ENCODE measurements at regions not wholly inside any gene's neighbourhood (a gene's known extent, or its start where the extent isn't known, plus 50 kb on each side); places are given as distances from the start of the nearest gene placed in this dataset.

DNA sequence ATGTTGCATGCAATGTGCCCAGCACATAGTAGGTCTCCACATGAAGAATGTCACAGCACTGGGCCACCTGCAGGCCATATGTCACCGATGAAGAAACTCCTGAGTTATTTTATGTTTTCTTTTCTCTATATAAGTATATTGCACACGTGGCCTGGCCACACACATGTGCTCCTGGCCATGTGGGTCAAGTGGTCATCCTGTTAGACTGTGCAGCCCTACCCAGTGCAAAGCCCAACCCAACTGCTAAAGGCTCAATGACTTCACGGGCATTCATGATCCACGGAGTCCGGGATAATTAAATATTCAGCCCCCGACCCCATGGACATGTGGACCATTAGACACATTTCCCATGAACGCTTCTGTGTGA is 163.2 kb downstream of the TEX29 start:
- TF ChIP-seq, protein P1, sequence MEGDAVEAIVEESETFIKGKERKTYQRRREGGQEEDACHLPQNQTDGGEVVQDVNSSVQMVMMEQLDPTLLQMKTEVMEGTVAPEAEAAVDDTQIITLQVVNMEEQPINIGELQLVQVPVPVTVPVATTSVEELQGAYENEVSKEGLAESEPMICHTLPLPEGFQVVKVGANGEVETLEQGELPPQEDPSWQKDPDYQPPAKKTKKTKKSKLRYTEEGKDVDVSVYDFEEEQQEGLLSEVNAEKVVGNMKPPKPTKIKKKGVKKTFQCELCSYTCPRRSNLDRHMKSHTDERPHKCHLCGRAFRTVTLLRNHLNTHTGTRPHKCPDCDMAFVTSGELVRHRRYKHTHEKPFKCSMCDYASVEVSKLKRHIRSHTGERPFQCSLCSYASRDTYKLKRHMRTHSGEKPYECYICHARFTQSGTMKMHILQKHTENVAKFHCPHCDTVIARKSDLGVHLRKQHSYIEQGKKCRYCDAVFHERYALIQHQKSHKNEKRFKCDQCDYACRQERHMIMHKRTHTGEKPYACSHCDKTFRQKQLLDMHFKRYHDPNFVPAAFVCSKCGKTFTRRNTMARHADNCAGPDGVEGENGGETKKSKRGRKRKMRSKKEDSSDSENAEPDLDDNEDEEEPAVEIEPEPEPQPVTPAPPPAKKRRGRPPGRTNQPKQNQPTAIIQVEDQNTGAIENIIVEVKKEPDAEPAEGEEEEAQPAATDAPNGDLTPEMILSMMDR (IDR thresholded peaks at IDR 0.05): no peak
- no peak for TF ChIP-seq POLR2A (IDR thresholded peaks at IDR 0.05)

Measured in testis (tissue), 2 donors.